HL-60 (cell line): ENCODE measurements at regions not wholly inside any gene's neighbourhood (a gene's known extent, or its start where the extent isn't known, plus 50 kb on each side); places are given as distances from the start of the nearest gene placed in this dataset.

Experiments used
- GABPA ChIP-seq: IDR thresholded peaks from 2 replicates; pipeline ENCODE4 v1.6.1; 2012; ENCODE audit warnings: low read depth
- POLR2AphosphoS5 ChIP-seq: IDR thresholded peaks from 2 replicates; pipeline ENCODE4 v1.6.1; 2012; ENCODE audit warnings: low read depth
- SPI1 ChIP-seq: IDR thresholded peaks from 2 replicates; pipeline ENCODE4 v1.6.1; 2012; ENCODE audit warnings: low read depth, mild to moderate bottlenecking, borderline replicate concordance
- TF ChIP-seq, protein P1 (sequence below): IDR thresholded peaks from one replicate; pipeline ENCODE4 v1.5.1; 2011; ENCODE audit warnings: low read length, control low read depth, inconsistent platforms; ENCODE audit not compliant: insufficient read depth
- TF ChIP-seq, protein P2 (sequence below): IDR thresholded peaks from 2 replicates; pipeline ENCODE4 v1.6.1; 2012; ENCODE audit warnings: low read depth; ENCODE audit not compliant: insufficient replicate concordance

DNA sequence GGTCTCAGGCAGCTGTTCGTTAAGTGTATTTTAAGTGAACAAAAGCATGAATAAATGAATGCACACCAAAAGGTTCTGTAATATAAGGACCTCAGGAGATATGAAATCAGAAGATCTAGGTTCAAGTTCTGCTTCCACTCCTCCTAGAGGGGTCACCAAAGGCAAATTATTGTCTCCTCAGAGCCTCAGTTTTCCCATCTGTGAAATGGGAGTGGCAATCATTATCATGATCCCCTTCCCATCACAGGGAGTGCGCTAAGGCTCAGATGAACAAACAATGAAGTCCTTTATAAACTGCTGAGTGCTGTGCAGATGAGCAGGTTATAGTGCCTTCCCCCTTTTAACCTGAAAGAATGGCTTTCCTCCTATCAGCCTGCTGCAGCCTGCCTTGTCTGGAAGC, 248.3 kb upstream of the C16orf82 start:
- TF ChIP-seq, protein P1, sequence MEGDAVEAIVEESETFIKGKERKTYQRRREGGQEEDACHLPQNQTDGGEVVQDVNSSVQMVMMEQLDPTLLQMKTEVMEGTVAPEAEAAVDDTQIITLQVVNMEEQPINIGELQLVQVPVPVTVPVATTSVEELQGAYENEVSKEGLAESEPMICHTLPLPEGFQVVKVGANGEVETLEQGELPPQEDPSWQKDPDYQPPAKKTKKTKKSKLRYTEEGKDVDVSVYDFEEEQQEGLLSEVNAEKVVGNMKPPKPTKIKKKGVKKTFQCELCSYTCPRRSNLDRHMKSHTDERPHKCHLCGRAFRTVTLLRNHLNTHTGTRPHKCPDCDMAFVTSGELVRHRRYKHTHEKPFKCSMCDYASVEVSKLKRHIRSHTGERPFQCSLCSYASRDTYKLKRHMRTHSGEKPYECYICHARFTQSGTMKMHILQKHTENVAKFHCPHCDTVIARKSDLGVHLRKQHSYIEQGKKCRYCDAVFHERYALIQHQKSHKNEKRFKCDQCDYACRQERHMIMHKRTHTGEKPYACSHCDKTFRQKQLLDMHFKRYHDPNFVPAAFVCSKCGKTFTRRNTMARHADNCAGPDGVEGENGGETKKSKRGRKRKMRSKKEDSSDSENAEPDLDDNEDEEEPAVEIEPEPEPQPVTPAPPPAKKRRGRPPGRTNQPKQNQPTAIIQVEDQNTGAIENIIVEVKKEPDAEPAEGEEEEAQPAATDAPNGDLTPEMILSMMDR = no peak
- TF ChIP-seq, protein P2, sequence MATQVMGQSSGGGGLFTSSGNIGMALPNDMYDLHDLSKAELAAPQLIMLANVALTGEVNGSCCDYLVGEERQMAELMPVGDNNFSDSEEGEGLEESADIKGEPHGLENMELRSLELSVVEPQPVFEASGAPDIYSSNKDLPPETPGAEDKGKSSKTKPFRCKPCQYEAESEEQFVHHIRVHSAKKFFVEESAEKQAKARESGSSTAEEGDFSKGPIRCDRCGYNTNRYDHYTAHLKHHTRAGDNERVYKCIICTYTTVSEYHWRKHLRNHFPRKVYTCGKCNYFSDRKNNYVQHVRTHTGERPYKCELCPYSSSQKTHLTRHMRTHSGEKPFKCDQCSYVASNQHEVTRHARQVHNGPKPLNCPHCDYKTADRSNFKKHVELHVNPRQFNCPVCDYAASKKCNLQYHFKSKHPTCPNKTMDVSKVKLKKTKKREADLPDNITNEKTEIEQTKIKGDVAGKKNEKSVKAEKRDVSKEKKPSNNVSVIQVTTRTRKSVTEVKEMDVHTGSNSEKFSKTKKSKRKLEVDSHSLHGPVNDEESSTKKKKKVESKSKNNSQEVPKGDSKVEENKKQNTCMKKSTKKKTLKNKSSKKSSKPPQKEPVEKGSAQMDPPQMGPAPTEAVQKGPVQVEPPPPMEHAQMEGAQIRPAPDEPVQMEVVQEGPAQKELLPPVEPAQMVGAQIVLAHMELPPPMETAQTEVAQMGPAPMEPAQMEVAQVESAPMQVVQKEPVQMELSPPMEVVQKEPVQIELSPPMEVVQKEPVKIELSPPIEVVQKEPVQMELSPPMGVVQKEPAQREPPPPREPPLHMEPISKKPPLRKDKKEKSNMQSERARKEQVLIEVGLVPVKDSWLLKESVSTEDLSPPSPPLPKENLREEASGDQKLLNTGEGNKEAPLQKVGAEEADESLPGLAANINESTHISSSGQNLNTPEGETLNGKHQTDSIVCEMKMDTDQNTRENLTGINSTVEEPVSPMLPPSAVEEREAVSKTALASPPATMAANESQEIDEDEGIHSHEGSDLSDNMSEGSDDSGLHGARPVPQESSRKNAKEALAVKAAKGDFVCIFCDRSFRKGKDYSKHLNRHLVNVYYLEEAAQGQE = no peak
- TF ChIP-seq POLR2AphosphoS5 = no peak
- TF ChIP-seq GABPA = no peak
- TF ChIP-seq SPI1 = no peak
